HL-60/S4 (cell line): ENCODE measurements at regions not wholly inside any gene's neighbourhood (a gene's known extent, or its start where the extent isn't known, plus 50 kb on each side); places are given as distances from the start of the nearest gene placed in this dataset.

Source experiments
- in situ Hi-C: fragments of 300-500 bp; cut with MboI; formaldehyde crosslinking; loops from 2 replicates; pipeline ENCODE4 v1.14.3; 2022; ENCODE audit warnings: low sequenced_read_pairs

- in situ Hi-C loops: no loop called here
Observed at GRCh38 chr12:97173688-97174410, 266.8 kb downstream of the NEDD1 start.

- in situ Hi-C loops: no loop called here
Observed at GRCh38 chr12:97177481-97177880, 270.4 kb downstream of the NEDD1 start.

- in situ Hi-C loops: no loop called here
Observed at GRCh38 chr12:97181571-97182265, 274.7 kb downstream of the NEDD1 start.

- in situ Hi-C loops: no loop called here
Observed at GRCh38 chr12:97182769-97183168, 275.7 kb downstream of the NEDD1 start.

- in situ Hi-C loops: no loop called here
Observed at GRCh38 chr12:97184127-97184773, 277.2 kb downstream of the NEDD1 start.

- in situ Hi-C loops: no loop called here
Observed at GRCh38 chr12:97185567-97185966, 277.0 kb upstream of the RMST start.

GRCh38 chr12:97194546-97194945, 268.1 kb upstream of the RMST start:
- in situ Hi-C loops: no loop called here

GRCh38 chr12:97200181-97200580, 262.4 kb upstream of the RMST start:
- in situ Hi-C loops: no loop called here

GRCh38 chr12:97203408-97203807, 259.2 kb upstream of the RMST start:
- in situ Hi-C loops: no loop called here

GRCh38 chr12:97209997-97210396, 252.6 kb upstream of the RMST start:
- in situ Hi-C loops: no loop called here

- in situ Hi-C loops: no loop called here
Observed at GRCh38 chr12:97211416-97211930, 251.1 kb upstream of the RMST start.

GRCh38 chr12:97216848-97217247, 245.8 kb upstream of the RMST start:
- in situ Hi-C loops: no loop called here

- in situ Hi-C loops: no loop called here
Observed at GRCh38 chr12:97222391-97222790, 240.2 kb upstream of the RMST start.

GRCh38 chr12:97223419-97223818, 239.2 kb upstream of the RMST start:
- in situ Hi-C loops: no loop called here

- in situ Hi-C loops: no loop called here
Observed at GRCh38 chr12:97229004-97229403, 233.6 kb upstream of the RMST start.

GRCh38 chr12:97235102-97235501, 227.5 kb upstream of the RMST start:
- in situ Hi-C loops: no loop called here

GRCh38 chr12:97246368-97246767, 216.2 kb upstream of the RMST start:
- in situ Hi-C loops: no loop called here

- in situ Hi-C loops: no loop called here
Observed at GRCh38 chr12:97250483-97250882, 212.1 kb upstream of the RMST start.

GRCh38 chr12:97257726-97258125, 204.9 kb upstream of the RMST start:
- in situ Hi-C loops: no loop called here

- in situ Hi-C loops: no loop called here
Observed at GRCh38 chr12:97259098-97259497, 203.5 kb upstream of the RMST start.

- in situ Hi-C loops: no loop called here
Observed at GRCh38 chr12:97260786-97261185, 201.8 kb upstream of the RMST start.

GRCh38 chr12:97267166-97267565, 195.4 kb upstream of the RMST start:
- in situ Hi-C loops: no loop called here
